OCI-LY1 (cell line): ENCODE measurements at regions not wholly inside any gene's neighbourhood (a gene's known extent, or its start where the extent isn't known, plus 50 kb on each side); places are given as distances from the start of the nearest gene placed in this dataset.

Experiments used
- CTCF ChIP-seq: fragments of 200-600 bp; sonication (generic), shearing (Covaris generic); IDR thresholded peaks from 2 replicates; pipeline ENCODE4 v1.5.1; 2017; ENCODE audit warnings: mild to moderate bottlenecking, antibody characterized with exemption, low read length, moderate library complexity, mixed read lengths
- EZH2 ChIP-seq: fragments of 200-600 bp; sonication (generic), shearing (Covaris generic); IDR thresholded peaks from 2 replicates; pipeline ENCODE4 v1.8.0; 2017; ENCODE audit warnings: borderline replicate concordance, mixed run types, mild to moderate bottlenecking, antibody characterized with exemption, low read length, moderate library complexity, mixed read lengths

GRCh38 chr6:120112980-120113379, 763.4 kb upstream of the MAN1A1 start:
- TF ChIP-seq CTCF (no peak), EZH2 (no peak)
